ENCODE measurements at regions not wholly inside any gene's neighbourhood (a gene's known extent, or its start where the extent isn't known, plus 50 kb on each side); places are given as distances from the start of the nearest gene placed in this dataset.

- Histone ChIP-seq H3K4me3 (ENCODE audit: low read length in 2 of 2) (no peak overlapping the region), H3K27ac (ENCODE audit: low read length) (no peak overlapping the region), H3K36me3 (ENCODE audit: control insufficient read depth in 2 of 2, insufficient read depth in 2 of 2, low read length in 2 of 2) (no peaks in the 10 kb centered on the region), H3K9ac (ENCODE audit: low read length in 2 of 2) (no peak overlapping the region), H3K4me1 (ENCODE audit: control insufficient read depth, insufficient read depth, low read length) (no peaks in the 10 kb centered on the region), H3K27me3 (ENCODE audit: control insufficient read depth in 1 of 2, insufficient read depth in 2 of 2, low read length in 2 of 2) (no peaks in the 10 kb centered on the region), H3K9me3 (ENCODE audit: control insufficient read depth in 2 of 2, low read length in 2 of 2) (no peaks in the 10 kb centered on the region)
Observed at GRCh38 chr4:29295280-29295679, 1424.9 kb upstream of the PCDH7 start.

GRCh38 chr4:29304595-29304994 is 1415.6 kb upstream of the PCDH7 start:
- Histone ChIP-seq H3K36me3 (ENCODE audit: control insufficient read depth in 2 of 2, insufficient read depth in 2 of 2, low read length in 2 of 2) (no peaks in the 10 kb centered on the region), H3K4me3 (ENCODE audit: low read length in 2 of 2) (no peak overlapping the region)

GRCh38 chr4:29307256-29307655 is 1412.9 kb upstream of the PCDH7 start:
- no peak overlapping the region for H3K4me3 ChIP-seq (ENCODE audit: low read length in 2 of 2)
- no peaks in the 10 kb centered on the region for H3K9me3 ChIP-seq (ENCODE audit: control insufficient read depth in 2 of 2, low read length in 2 of 2)
- H3K27me3 ChIP-seq (ENCODE audit: control insufficient read depth in 1 of 2, insufficient read depth in 2 of 2, low read length in 2 of 2): no peaks in the 10 kb centered on the region
- H3K9ac ChIP-seq (ENCODE audit: low read length in 2 of 2): no peak overlapping the region
- H3K36me3 ChIP-seq (ENCODE audit: control insufficient read depth in 2 of 2, insufficient read depth in 2 of 2, low read length in 2 of 2): no peaks in the 10 kb centered on the region
- no peaks in the 10 kb centered on the region for H3K4me1 ChIP-seq (ENCODE audit: control insufficient read depth, insufficient read depth, low read length)
- no peak overlapping the region for H3K27ac ChIP-seq (ENCODE audit: low read length)

More at GRCh38 chr4:29304595-29304994, 1415.6 kb upstream of the PCDH7 start:
- no peaks in the 10 kb centered on the region for H3K9me3 ChIP-seq (ENCODE audit: control insufficient read depth in 2 of 2, low read length in 2 of 2)
- no peak overlapping the region for H3K9ac ChIP-seq (ENCODE audit: low read length in 2 of 2)
- H3K4me1 ChIP-seq (ENCODE audit: control insufficient read depth, insufficient read depth, low read length): no peaks in the 10 kb centered on the region
- no peaks in the 10 kb centered on the region for H3K27me3 ChIP-seq (ENCODE audit: control insufficient read depth in 1 of 2, insufficient read depth in 2 of 2, low read length in 2 of 2)
- no peak overlapping the region for H3K27ac ChIP-seq (ENCODE audit: low read length)

DNA sequence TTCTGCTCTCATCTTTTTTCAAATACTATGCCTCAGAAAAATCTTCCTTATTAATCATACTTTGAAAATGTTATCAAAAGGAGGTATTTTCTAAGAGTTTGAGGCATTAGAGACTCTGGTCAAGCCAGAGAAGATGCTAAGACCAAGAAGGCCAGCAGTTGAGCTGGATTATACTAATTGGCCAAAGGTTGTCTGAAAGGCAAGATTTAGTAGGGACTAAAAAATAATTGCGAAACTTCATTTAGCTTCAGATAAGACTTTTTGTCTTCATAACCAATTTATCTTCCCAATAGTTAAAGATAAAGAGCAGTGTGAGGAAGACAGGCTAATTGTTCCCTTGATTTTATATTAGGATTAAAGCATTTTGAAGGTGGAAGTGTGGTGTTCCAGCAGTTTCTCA is 1412.4 kb upstream of the PCDH7 start:
- no peak overlapping the region for H3K9ac ChIP-seq (ENCODE audit: low read length in 2 of 2)
- no peaks in the 10 kb centered on the region for H3K27me3 ChIP-seq (ENCODE audit: control insufficient read depth in 1 of 2, insufficient read depth in 2 of 2, low read length in 2 of 2)
- H3K9me3 ChIP-seq (ENCODE audit: control insufficient read depth in 2 of 2, low read length in 2 of 2): no peaks in the 10 kb centered on the region
- H3K4me1 ChIP-seq (ENCODE audit: control insufficient read depth, insufficient read depth, low read length): no peaks in the 10 kb centered on the region
- no peaks in the 10 kb centered on the region for H3K36me3 ChIP-seq (ENCODE audit: control insufficient read depth in 2 of 2, insufficient read depth in 2 of 2, low read length in 2 of 2)
- H3K4me3 ChIP-seq (ENCODE audit: low read length in 2 of 2): no peak overlapping the region
- H3K27ac ChIP-seq (ENCODE audit: low read length): no peak overlapping the region

DNA sequence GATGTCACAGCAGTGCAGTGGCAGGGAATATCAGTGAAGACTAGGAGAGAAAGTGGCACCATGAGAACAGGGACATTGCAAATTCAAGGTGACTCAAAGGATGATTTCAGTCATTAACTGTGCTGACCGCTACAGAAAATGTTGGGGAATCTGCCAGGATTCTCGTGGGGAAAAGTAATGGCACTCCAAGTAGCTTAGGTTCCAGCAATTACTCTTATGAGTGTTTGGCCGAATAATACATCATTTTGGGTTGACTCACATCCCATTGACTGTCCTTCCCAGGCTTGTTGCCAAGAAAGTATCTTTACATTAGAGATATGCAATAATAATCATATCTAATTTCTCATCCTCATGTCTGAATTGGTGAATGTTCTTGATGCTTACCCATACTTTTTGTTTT is 1411.1 kb upstream of the PCDH7 start:
- H3K27ac ChIP-seq (ENCODE audit: low read length): no peak overlapping the region
- no peak overlapping the region for H3K4me3 ChIP-seq (ENCODE audit: low read length in 2 of 2)
- H3K9ac ChIP-seq (ENCODE audit: low read length in 2 of 2): no peak overlapping the region
- H3K4me1 ChIP-seq (ENCODE audit: control insufficient read depth, insufficient read depth, low read length): no peaks in the 10 kb centered on the region
- H3K27me3 ChIP-seq (ENCODE audit: control insufficient read depth in 1 of 2, insufficient read depth in 2 of 2, low read length in 2 of 2): no peaks in the 10 kb centered on the region
- H3K9me3 ChIP-seq (ENCODE audit: control insufficient read depth in 2 of 2, low read length in 2 of 2): no peaks in the 10 kb centered on the region
- no peaks in the 10 kb centered on the region for H3K36me3 ChIP-seq (ENCODE audit: control insufficient read depth in 2 of 2, insufficient read depth in 2 of 2, low read length in 2 of 2)

DNA sequence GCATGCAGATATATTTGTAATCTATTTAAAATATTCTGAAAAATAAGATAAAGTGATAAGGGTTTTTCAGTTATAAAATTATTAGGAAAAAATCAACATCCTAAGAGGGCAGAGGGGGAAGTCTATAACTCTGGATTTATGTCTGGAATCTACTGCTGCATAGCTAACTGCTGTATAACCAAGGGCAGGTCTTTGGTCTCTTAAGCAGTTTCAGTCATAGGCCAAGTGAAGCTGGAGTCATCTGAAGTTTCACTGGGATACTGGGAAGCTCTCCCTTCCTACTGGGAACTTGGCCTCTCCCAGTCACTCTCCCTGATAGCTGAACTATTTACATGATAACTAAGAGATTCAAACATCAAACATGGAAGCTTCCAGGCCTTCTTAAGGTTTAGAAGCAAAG is 1409.9 kb upstream of the PCDH7 start:
- Histone ChIP-seq H3K27ac (ENCODE audit: low read length) (no peak overlapping the region), H3K9me3 (ENCODE audit: control insufficient read depth in 2 of 2, low read length in 2 of 2) (no peaks in the 10 kb centered on the region), H3K27me3 (ENCODE audit: control insufficient read depth in 1 of 2, insufficient read depth in 2 of 2, low read length in 2 of 2) (no peaks in the 10 kb centered on the region), H3K4me3 (ENCODE audit: low read length in 2 of 2) (no peak overlapping the region), H3K9ac (ENCODE audit: low read length in 2 of 2) (no peak overlapping the region), H3K36me3 (ENCODE audit: control insufficient read depth in 2 of 2, insufficient read depth in 2 of 2, low read length in 2 of 2) (no peaks in the 10 kb centered on the region), H3K4me1 (ENCODE audit: control insufficient read depth, insufficient read depth, low read length) (no peaks in the 10 kb centered on the region)

DNA sequence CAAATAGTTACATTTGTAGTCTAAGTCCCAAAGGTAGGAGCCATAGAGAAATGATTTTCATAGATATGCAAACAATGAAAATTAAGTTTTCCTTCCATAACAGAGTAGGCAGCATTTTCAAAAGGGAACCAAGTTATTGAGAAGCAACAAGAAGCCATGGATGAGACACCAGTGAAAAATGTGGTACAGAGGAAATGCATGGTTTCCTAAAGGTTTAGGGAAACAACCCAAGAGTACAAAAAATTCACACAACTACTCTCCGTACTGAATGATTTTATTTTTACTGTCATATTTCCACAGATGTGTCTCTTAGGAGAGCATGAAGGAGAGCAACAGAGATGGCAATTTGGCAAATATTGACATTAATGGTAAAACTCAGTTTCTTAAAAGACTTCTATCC is 1408.9 kb upstream of the PCDH7 start:
- no peaks in the 10 kb centered on the region for H3K27me3 ChIP-seq (ENCODE audit: control insufficient read depth in 1 of 2, insufficient read depth in 2 of 2, low read length in 2 of 2)
- no peaks in the 10 kb centered on the region for H3K4me1 ChIP-seq (ENCODE audit: control insufficient read depth, insufficient read depth, low read length)
- H3K9me3 ChIP-seq (ENCODE audit: control insufficient read depth in 2 of 2, low read length in 2 of 2): no peaks in the 10 kb centered on the region
- H3K36me3 ChIP-seq (ENCODE audit: control insufficient read depth in 2 of 2, insufficient read depth in 2 of 2, low read length in 2 of 2): no peaks in the 10 kb centered on the region
- no peak overlapping the region for H3K27ac ChIP-seq (ENCODE audit: low read length)
- H3K9ac ChIP-seq (ENCODE audit: low read length in 2 of 2): no peak overlapping the region
- H3K4me3 ChIP-seq (ENCODE audit: low read length in 2 of 2): no peak overlapping the region

DNA sequence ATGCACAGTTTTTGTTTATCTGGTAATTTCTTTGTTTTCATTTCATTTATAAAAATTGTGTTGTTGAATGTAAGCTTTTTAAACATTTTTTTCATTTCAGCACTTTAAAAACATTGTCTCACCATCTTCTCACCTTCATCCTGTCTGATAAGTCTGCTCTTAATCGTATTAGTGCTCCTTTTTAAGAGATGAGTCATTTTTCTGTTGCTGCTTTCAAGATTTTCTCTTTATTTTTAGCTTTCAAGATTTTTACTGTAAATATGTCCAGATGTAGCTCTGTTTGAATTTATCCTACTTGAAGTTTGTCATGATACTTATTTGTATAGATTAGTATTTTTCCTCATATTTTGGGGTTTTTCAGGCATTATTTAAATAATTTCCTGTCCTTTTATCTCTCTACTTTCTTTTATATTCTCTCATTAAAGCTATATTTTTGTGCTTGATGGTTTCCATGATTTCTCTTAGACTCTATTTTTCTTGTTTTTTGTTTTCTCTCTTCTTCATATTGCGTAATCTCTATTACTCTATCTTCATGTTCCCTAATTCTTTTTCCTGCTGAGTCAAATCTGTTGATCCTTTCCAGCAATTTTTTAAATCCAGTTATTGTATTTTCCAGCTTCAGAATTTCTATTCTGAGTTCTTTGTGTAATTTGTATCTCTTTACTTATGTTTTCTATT is 1400.4 kb upstream of the PCDH7 start:
- Histone ChIP-seq H3K9ac (ENCODE audit: low read length in 2 of 2) (no peak overlapping the region), H3K27me3 (ENCODE audit: control insufficient read depth in 1 of 2, insufficient read depth in 2 of 2, low read length in 2 of 2) (no peaks in the 10 kb centered on the region), H3K9me3 (ENCODE audit: control insufficient read depth in 2 of 2, low read length in 2 of 2) (no peaks in the 10 kb centered on the region), H3K4me1 (ENCODE audit: control insufficient read depth, insufficient read depth, low read length) (no peaks in the 10 kb centered on the region), H3K36me3 (ENCODE audit: control insufficient read depth in 2 of 2, insufficient read depth in 2 of 2, low read length in 2 of 2) (no peaks in the 10 kb centered on the region), H3K27ac (ENCODE audit: low read length) (no peak overlapping the region), H3K4me3 (ENCODE audit: low read length in 2 of 2) (no peak overlapping the region)

DNA sequence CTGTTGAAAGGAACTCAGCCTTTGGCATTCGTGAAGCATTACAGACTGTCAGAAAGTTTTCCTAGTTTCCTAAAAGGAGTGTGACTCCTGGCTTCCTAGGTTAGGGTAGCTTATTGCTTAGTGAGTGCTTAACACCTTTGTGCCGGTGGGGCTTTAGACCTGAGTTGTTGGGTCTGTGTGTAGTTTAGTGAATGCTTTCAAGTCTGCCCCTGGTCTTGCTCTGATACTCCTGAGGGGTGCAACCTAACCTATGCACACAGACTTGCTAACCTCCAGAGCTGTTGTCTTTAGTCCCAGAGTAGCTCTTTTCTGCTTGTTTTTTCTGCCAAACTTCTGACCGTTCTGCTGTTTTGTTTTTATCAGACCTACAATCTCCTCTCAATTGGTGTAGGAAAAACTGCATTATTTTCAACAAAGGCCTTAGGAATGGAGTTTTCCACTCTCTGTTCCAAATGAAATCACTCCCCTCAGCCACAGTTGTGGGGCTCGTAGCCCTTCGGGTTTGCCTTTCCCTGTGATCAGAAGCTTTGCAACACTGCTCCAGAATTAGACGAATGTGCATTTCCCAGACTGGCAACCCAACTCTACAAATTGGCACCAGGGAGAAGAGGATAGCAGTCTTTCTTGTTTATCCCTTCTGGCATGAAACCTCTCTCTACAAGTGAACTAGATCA is 1399.1 kb upstream of the PCDH7 start:
- Histone ChIP-seq H3K9me3 (ENCODE audit: control insufficient read depth in 2 of 2, low read length in 2 of 2) (peaks cover 0 to 1% of the 10 kb centered on the region in 2 donors), H3K36me3 (ENCODE audit: control insufficient read depth in 2 of 2, insufficient read depth in 2 of 2, low read length in 2 of 2) (no peaks in the 10 kb centered on the region), H3K9ac (ENCODE audit: low read length in 2 of 2) (no peak overlapping the region), H3K27me3 (ENCODE audit: control insufficient read depth in 1 of 2, insufficient read depth in 2 of 2, low read length in 2 of 2) (no peaks in the 10 kb centered on the region), H3K4me1 (ENCODE audit: control insufficient read depth, insufficient read depth, low read length) (no peaks in the 10 kb centered on the region), H3K27ac (ENCODE audit: low read length) (no peak overlapping the region), H3K4me3 (ENCODE audit: low read length in 2 of 2) (no peak overlapping the region)

GRCh38 chr4:29326004-29326403 is 1394.2 kb upstream of the PCDH7 start:
- no peak overlapping the region for H3K4me3 ChIP-seq (ENCODE audit: low read length in 2 of 2)
- H3K4me1 ChIP-seq (ENCODE audit: control insufficient read depth, insufficient read depth, low read length): no peaks in the 10 kb centered on the region
- H3K36me3 ChIP-seq (ENCODE audit: control insufficient read depth in 2 of 2, insufficient read depth in 2 of 2, low read length in 2 of 2): no peaks in the 10 kb centered on the region
- H3K9ac ChIP-seq (ENCODE audit: low read length in 2 of 2): no peak overlapping the region
- H3K27me3 ChIP-seq (ENCODE audit: control insufficient read depth in 1 of 2, insufficient read depth in 2 of 2, low read length in 2 of 2): no peaks in the 10 kb centered on the region
- peaks cover 0 to 2% of the 10 kb centered on the region in 2 donors for H3K9me3 ChIP-seq (ENCODE audit: control insufficient read depth in 2 of 2, low read length in 2 of 2)
- H3K27ac ChIP-seq (ENCODE audit: low read length): no peak overlapping the region

DNA sequence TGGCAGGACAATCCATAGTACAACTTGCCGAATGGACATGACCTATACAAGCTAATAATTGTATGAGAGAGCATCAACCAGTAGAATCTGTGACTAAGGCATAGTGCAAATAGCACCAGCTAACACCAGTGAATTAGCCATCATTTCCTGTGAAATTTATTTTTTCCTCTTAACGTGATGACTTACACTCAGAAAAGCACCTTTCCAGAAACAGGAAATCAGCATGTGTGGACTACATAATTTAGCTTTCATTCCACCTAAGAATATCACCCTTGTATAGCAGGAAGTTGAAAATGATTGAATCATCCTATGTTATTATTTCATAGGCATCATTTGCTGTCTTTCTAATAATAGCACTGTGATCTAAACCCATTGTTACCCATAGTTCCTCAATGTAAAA is 1393.4 kb upstream of the PCDH7 start:
- Histone ChIP-seq H3K4me1 (ENCODE audit: control insufficient read depth, insufficient read depth, low read length) (no peaks in the 10 kb centered on the region), H3K9me3 (ENCODE audit: control insufficient read depth in 2 of 2, low read length in 2 of 2) (peaks cover 0 to 2% of the 10 kb centered on the region in 2 donors), H3K9ac (ENCODE audit: low read length in 2 of 2) (no peak overlapping the region), H3K4me3 (ENCODE audit: low read length in 2 of 2) (no peak overlapping the region), H3K27ac (ENCODE audit: low read length) (no peak overlapping the region), H3K27me3 (ENCODE audit: control insufficient read depth in 1 of 2, insufficient read depth in 2 of 2, low read length in 2 of 2) (no peaks in the 10 kb centered on the region), H3K36me3 (ENCODE audit: control insufficient read depth in 2 of 2, insufficient read depth in 2 of 2, low read length in 2 of 2) (no peaks in the 10 kb centered on the region)
